GM12873 (cell line): ENCODE measurements at regions not wholly inside any gene's neighbourhood (a gene's known extent, or its start where the extent isn't known, plus 50 kb on each side); places are given as distances from the start of the nearest gene placed in this dataset.

Experiments used
- TF ChIP-seq, protein P1 (sequence below): IDR thresholded peaks from 2 replicates; pipeline ENCODE4 v1.5.1; 2012; ENCODE audit warnings: low read depth, mild to moderate bottlenecking, moderate library complexity, low read length, control low read depth; ENCODE audit not compliant: insufficient read depth; ENCODE audit errors: missing control alignments

DNA sequence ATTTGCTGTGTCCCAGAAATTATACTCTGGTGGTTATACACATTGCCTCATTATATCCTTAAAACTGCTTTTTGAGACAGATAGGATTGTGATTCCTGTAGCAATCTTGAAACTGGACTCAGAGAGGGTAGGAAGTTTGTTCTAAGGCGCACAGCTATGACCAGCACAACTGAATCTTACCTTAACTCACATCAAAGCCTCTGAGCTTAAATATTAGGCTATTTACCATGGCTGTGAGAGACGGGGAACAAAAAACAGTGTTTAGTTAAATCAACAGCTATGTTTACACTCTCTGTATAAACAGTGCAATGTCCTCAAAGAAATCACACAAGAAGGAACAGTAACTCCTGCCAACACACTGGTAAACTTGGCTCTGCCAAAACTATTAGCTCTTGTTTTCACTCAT is 50.9 kb upstream of the TUT7 start:
- TF ChIP-seq, protein P1, sequence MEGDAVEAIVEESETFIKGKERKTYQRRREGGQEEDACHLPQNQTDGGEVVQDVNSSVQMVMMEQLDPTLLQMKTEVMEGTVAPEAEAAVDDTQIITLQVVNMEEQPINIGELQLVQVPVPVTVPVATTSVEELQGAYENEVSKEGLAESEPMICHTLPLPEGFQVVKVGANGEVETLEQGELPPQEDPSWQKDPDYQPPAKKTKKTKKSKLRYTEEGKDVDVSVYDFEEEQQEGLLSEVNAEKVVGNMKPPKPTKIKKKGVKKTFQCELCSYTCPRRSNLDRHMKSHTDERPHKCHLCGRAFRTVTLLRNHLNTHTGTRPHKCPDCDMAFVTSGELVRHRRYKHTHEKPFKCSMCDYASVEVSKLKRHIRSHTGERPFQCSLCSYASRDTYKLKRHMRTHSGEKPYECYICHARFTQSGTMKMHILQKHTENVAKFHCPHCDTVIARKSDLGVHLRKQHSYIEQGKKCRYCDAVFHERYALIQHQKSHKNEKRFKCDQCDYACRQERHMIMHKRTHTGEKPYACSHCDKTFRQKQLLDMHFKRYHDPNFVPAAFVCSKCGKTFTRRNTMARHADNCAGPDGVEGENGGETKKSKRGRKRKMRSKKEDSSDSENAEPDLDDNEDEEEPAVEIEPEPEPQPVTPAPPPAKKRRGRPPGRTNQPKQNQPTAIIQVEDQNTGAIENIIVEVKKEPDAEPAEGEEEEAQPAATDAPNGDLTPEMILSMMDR = no peak
